PC-9 (cell line): ENCODE measurements at regions not wholly inside any gene's neighbourhood (a gene's known extent, or its start where the extent isn't known, plus 50 kb on each side); places are given as distances from the start of the nearest gene placed in this dataset.

Experiments used
- CTCF ChIP-seq: fragments of 200-600 bp; sonication (generic); conservative IDR thresholded peaks from 2 replicates; pipeline ENCODE4 v1.6.1; 2017; ENCODE audit warnings: mixed run types, antibody characterized with exemption, mild to moderate bottlenecking, moderate library complexity
- EZH2 ChIP-seq: fragments of 200-600 bp; sonication (generic); IDR thresholded peaks from 2 replicates; pipeline ENCODE4 v1.8.0; 2017; ENCODE audit warnings: antibody characterized with exemption, low read depth

- TF ChIP-seq CTCF = no peak
- TF ChIP-seq EZH2 = no peak
Measured at GRCh38 chr12:75744607-75745256, 233.3 kb upstream of the KRR1 start.
